ENCODE measurements at regions not wholly inside any gene's neighbourhood (a gene's known extent, or its start where the extent isn't known, plus 50 kb on each side); places are given as distances from the start of the nearest gene placed in this dataset.
"Not testable (repeated sequence)": the region's sequence is repeated elsewhere in the genome, so short reads cannot be mapped to it uniquely, and the experiment has no call there.

DNA sequence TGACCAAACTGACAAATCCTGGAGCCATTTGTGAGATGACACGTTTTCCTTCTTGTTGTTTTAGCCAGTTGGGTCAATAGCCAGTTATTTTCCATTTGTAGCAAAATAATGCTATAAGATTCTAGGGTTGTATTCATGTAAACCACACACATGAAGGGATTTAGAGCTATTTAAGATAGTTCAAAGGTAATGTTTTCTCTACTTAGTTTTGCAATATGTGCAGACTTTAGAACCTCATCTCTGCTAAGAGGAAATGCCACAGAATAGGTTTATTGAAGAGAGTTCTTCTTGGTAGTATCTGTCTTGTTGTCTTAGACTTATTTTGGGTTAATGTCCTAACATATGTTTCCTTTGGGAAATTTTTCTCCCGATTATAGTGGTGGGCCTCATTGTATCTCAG lies 213.5 kb upstream of the RIMS1 start:
- no peak overlapping the region for H3K4me3 ChIP-seq (ENCODE audit: low read depth, low read length)
- TF ChIP-seq POLR2A (IDR thresholded peaks at IDR 0.05; ENCODE audit: extremely low read depth, insufficient read length): no peak
- TF ChIP-seq CTCF (IDR thresholded peaks at IDR 0.05; ENCODE audit: low read depth, low read length): no peak
- TF ChIP-seq, protein P1, sequence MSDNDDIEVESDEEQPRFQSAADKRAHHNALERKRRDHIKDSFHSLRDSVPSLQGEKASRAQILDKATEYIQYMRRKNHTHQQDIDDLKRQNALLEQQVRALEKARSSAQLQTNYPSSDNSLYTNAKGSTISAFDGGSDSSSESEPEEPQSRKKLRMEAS (IDR thresholded peaks at IDR 0.05; ENCODE audit: low read depth, low read length): no peak
- no peak for TF ChIP-seq MYC (IDR thresholded peaks at IDR 0.05; ENCODE audit: low read depth, low read length)
- no peak for DNase-seq (ENCODE audit: low read depth)

- no peak for DNase-seq (ENCODE audit: low read depth)
- no peak overlapping the region for H3K4me3 ChIP-seq (ENCODE audit: low read depth, low read length)
- TF ChIP-seq, protein P1 (IDR thresholded peaks at IDR 0.05; ENCODE audit: low read depth, low read length): no peak
- TF ChIP-seq POLR2A (IDR thresholded peaks at IDR 0.05; ENCODE audit: extremely low read depth, insufficient read length) (no peak), CTCF (IDR thresholded peaks at IDR 0.05; ENCODE audit: low read depth, low read length) (no peak), MYC (IDR thresholded peaks at IDR 0.05; ENCODE audit: low read depth, low read length) (no peak)
These were observed 211.0 kb upstream of the RIMS1 start for GRCh38 chr6:71675386-71675785.

DNA sequence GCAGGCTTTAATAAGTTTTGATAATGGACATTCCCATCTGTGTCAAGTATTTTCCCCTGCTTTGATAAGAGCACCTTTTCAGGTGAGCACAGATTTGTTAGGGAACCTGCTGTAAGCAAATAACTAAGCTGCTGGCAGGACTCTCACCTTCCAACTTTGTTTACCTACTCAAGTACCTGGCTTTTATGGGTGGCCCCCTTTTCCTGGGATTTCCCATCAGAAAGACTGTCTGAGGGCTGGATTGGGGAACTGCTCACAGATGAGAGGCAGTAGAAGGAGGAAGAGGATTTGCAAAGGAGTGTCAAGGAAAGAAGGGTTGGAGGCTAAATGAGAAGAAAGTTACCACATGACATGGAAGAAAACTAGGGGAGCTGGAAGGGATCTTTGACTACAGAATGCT lies 210.1 kb upstream of the RIMS1 start:
- H3K4me3 ChIP-seq (ENCODE audit: low read depth, low read length): no peak overlapping the region
- TF ChIP-seq, protein P1 (IDR thresholded peaks at IDR 0.05; ENCODE audit: low read depth, low read length): no peak
- no peak for TF ChIP-seq MYC (IDR thresholded peaks at IDR 0.05; ENCODE audit: low read depth, low read length)
- no peak for TF ChIP-seq POLR2A (IDR thresholded peaks at IDR 0.05; ENCODE audit: extremely low read depth, insufficient read length)
- TF ChIP-seq CTCF (IDR thresholded peaks at IDR 0.05; ENCODE audit: low read depth, low read length): no peak
- no peak for DNase-seq (ENCODE audit: low read depth)

DNA sequence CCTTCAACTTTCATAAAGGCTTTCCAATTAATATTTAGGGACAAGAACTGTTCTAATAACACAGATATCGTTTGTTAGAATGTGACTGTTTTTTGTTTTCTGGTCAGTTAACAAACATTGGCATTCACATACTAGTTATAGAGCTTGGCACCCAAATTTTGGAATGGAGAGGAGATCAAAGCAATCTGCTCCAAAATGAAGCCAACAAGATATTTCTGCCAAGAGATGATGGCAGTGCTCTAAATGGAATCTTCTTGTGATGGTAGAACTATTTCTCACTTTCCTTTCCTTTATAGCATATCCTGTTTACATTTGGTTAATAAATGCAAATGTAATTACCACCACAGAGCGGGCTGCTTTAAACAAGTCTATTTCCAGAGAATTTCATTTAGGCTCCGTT lies 208.3 kb upstream of the RIMS1 start:
- TF ChIP-seq MYC (IDR thresholded peaks at IDR 0.05; ENCODE audit: low read depth, low read length): no peak
- TF ChIP-seq, protein P1 (IDR thresholded peaks at IDR 0.05; ENCODE audit: low read depth, low read length): no peak
- TF ChIP-seq CTCF (IDR thresholded peaks at IDR 0.05; ENCODE audit: low read depth, low read length): no peak
- TF ChIP-seq POLR2A (IDR thresholded peaks at IDR 0.05; ENCODE audit: extremely low read depth, insufficient read length): no peak
- H3K4me3 ChIP-seq (ENCODE audit: low read depth, low read length): no peak overlapping the region
- DNase-seq (ENCODE audit: low read depth): no peak

GRCh38 chr6:71681234-71681867 lies 205.0 kb upstream of the RIMS1 start:
- DNase-seq (ENCODE audit: low read depth): no peak
- no peak overlapping the region for H3K4me3 ChIP-seq (ENCODE audit: low read depth, low read length)
- TF ChIP-seq POLR2A (IDR thresholded peaks at IDR 0.05; ENCODE audit: extremely low read depth, insufficient read length) (no peak), CTCF (IDR thresholded peaks at IDR 0.05; ENCODE audit: low read depth, low read length) (no peak), MYC (IDR thresholded peaks at IDR 0.05; ENCODE audit: low read depth, low read length) (no peak)
- TF ChIP-seq, protein P1 (IDR thresholded peaks at IDR 0.05; ENCODE audit: low read depth, low read length): no peak

DNA sequence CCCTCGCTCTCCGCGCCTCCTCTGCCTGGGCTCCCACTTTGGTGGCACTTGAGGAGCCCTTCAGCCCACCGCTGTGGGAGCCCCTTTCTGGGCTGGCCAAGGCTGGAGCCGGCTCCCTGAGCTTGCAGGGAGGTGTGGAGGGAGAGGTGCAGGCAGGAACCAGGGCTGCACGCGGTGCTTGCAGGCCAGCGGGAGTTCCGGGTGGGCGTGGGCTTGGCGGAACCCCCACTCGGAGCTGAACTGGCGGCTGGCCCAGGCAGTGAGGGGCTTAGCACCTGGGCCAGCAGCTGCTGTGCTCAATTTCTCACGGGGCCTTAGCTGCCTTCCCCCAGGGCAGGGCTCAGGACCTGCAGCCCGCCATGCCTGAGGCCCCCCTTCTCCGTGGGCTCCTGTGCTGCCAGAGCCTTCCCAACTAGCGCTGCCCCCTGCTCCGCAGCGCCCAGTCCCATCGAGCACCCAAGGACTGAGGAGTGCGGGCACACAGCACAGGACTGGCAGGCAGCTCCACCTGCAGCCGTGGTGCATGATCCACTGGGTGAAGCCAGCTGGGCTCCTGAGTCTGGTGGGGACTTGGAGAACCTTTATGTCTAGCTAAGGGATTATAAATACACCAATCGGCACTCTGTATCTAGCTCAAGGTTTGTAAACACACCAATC lies 200.2 kb upstream of the RIMS1 start:
- not testable (repeated sequence) for DNase-seq (ENCODE audit: low read depth); H3K4me3 ChIP-seq (ENCODE audit: low read depth, low read length)
